NT2/D1 (cell line): ENCODE measurements at regions not wholly inside any gene's neighbourhood (a gene's known extent, or its start where the extent isn't known, plus 50 kb on each side); places are given as distances from the start of the nearest gene placed in this dataset.
"Not testable (repeated sequence)": the region's sequence is repeated elsewhere in the genome, so short reads cannot be mapped to it uniquely, and the experiment has no call there.

Experiments used
- SUZ12 ChIP-seq: IDR thresholded peaks from 2 replicates; pipeline ENCODE4 v1.6.1; 2011; ENCODE audit not compliant: insufficient read length, insufficient read depth; ENCODE audit errors: extremely low read depth
- YY1 ChIP-seq: IDR thresholded peaks from 2 replicates; pipeline ENCODE4 v1.6.1; 2011; ENCODE audit not compliant: insufficient read length, insufficient read depth
- ZNF274 ChIP-seq: IDR thresholded peaks from 2 replicates; pipeline ENCODE4 v1.6.1; 2011; ENCODE audit warnings: mild to moderate bottlenecking, low read depth, low read length

GRCh38 chr2:242010252-242011166 is 141.0 kb downstream of the RTP5 start:
- not testable (repeated sequence) for TF ChIP-seq SUZ12, YY1, ZNF274
